ENCODE measurements at regions not wholly inside any gene's neighbourhood (a gene's known extent, or its start where the extent isn't known, plus 50 kb on each side); places are given as distances from the start of the nearest gene placed in this dataset.

DNA sequence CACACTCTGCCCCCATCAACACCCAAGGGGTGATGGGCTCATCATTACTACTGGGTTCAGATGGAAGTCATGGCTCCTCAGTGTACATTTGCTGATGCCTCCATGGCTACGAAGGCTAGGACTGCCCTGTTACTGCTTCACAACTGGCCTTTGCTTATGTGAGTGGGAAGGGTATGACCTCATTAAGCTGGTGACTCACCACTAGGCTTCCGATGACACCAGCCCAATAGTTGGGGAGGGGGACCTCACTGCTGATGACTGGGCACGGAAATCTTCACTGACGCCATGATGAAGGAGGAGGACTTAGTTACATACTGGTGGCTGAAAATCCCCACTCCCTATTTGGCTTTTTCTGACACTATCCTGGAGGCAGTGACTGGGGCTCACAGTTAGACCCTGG lies 263.2 kb downstream of the CMPK2 start:
- no peak overlapping the region for H3K9ac ChIP-seq
- no peaks in the 10 kb centered on the region for H4K20me1 ChIP-seq (ENCODE audit: insufficient read depth)
- WGBS (ENCODE audit: low lambda C conversion rate), result 46% methylated on average over 4 of the region's 4 CpGs
- no peaks in the 10 kb centered on the region for H3K36me3 ChIP-seq (replicated peaks in 1 of 2; ENCODE audit: control insufficient read depth in 1 of 2, insufficient read depth in 2 of 2, low read length in 1 of 2)
- H3K4me3 ChIP-seq (ENCODE audit: low read depth in 2 of 2, low read length in 1 of 2), result no peak overlapping the region
- no peak overlapping the region for H2AFZ ChIP-seq (ENCODE audit: low read depth)
- no peaks in the 10 kb centered on the region for H3K79me2 ChIP-seq (ENCODE audit: insufficient read depth)
- H3K27me3 ChIP-seq (ENCODE audit: insufficient read depth), result no peaks in the 10 kb centered on the region
- DNase-seq, result no peak
- H3K4me2 ChIP-seq, result no peak overlapping the region
- TF ChIP-seq, protein P1, sequence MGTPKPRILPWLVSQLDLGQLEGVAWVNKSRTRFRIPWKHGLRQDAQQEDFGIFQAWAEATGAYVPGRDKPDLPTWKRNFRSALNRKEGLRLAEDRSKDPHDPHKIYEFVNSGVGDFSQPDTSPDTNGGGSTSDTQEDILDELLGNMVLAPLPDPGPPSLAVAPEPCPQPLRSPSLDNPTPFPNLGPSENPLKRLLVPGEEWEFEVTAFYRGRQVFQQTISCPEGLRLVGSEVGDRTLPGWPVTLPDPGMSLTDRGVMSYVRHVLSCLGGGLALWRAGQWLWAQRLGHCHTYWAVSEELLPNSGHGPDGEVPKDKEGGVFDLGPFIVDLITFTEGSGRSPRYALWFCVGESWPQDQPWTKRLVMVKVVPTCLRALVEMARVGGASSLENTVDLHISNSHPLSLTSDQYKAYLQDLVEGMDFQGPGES (IDR thresholded peaks at IDR 0.05; ENCODE audit: low read depth, low read length), result no peak
- TF ChIP-seq ZBTB33 (IDR thresholded peaks at IDR 0.05; ENCODE audit: borderline replicate concordance, low read depth) (no peak), YY1 (IDR thresholded peaks at IDR 0.05; ENCODE audit: low read depth) (no peak), ELF1 (IDR thresholded peaks at IDR 0.05) (no peak), FOSL2 (IDR thresholded peaks at IDR 0.05; ENCODE audit: borderline replicate concordance, low read depth) (no peak)
- CTCF ChIA-PET, result no interaction called here
- no peaks in the 10 kb centered on the region for H3F3A ChIP-seq (replicated peaks; ENCODE audit: insufficient read depth)
- H3K9me2 ChIP-seq, result no peaks in the 10 kb centered on the region
- no peak overlapping the region for H3K27ac ChIP-seq (ENCODE audit: low read depth in 2 of 2, low read length in 1 of 2)
- POLR2A ChIA-PET, result no interaction called here
- peaks cover 11% of the 10 kb centered on the region; the same call in 1 of the 2 replicates for H3K9me3 ChIP-seq
- H3K4me1 ChIP-seq (ENCODE audit: control insufficient read depth in 1 of 2, insufficient read depth in 2 of 2, low read depth in 1 of 2, low read length in 1 of 2), result no peaks in the 10 kb centered on the region

GRCh38 chr2:6605836-6606505 lies 259.7 kb downstream of the CMPK2 start:
- Histone ChIP-seq H3K27me3 (ENCODE audit: insufficient read depth) (no peaks in the 10 kb centered on the region), H3F3A (replicated peaks; ENCODE audit: insufficient read depth) (no peaks in the 10 kb centered on the region), H3K4me2 (no peak overlapping the region), H3K79me2 (ENCODE audit: insufficient read depth) (no peaks in the 10 kb centered on the region), H3K9me3 (peaks cover 5% of the 10 kb centered on the region; the same call in 1 of the 2 replicates), H4K20me1 (ENCODE audit: insufficient read depth) (no peaks in the 10 kb centered on the region), H3K4me1 (ENCODE audit: control insufficient read depth in 1 of 2, insufficient read depth in 2 of 2, low read depth in 1 of 2, low read length in 1 of 2) (no peaks in the 10 kb centered on the region), H3K9me2 (no peaks in the 10 kb centered on the region), H3K9ac (no peak overlapping the region), H3K27ac (ENCODE audit: low read depth in 2 of 2, low read length in 1 of 2) (no peak overlapping the region), H2AFZ (ENCODE audit: low read depth) (no peak overlapping the region), H3K4me3 (ENCODE audit: low read depth in 2 of 2, low read length in 1 of 2) (no peak overlapping the region), H3K36me3 (replicated peaks in 1 of 2; ENCODE audit: control insufficient read depth in 1 of 2, insufficient read depth in 2 of 2, low read length in 1 of 2) (no peaks in the 10 kb centered on the region)
- DNase-seq, result no peak
- WGBS (ENCODE audit: low lambda C conversion rate), result 21% methylated on average over 7 of the region's 7 CpGs
- ChIA-PET POLR2A (no interaction called here), CTCF (interaction anchor here (0.6 to 1.5 kb wide), 4 partner anchors 17 to 1233 kb away, joined by 3 to 4 read pairs (median 3); no protein-coding TSS in a partner anchor)
- TF ChIP-seq RAD21 (IDR thresholded peaks at IDR 0.05; ENCODE audit: low read length) (no peak), ELF1 (IDR thresholded peaks at IDR 0.05) (no peak), TEAD4 (IDR thresholded peaks at IDR 0.05; ENCODE audit: borderline replicate concordance, insufficient read depth) (no peak), ZBTB33 (IDR thresholded peaks at IDR 0.05; ENCODE audit: borderline replicate concordance, low read depth) (no peak), SMC3 (IDR thresholded peaks at IDR 0.05; ENCODE audit: low read depth, low read length) (no peak), NRF1 (IDR thresholded peaks at IDR 0.05; ENCODE audit: low read depth, low read length) (no peak), TAF1 (IDR thresholded peaks at IDR 0.05; ENCODE audit: borderline replicate concordance, low read depth, low read length) (no peak), YY1 (IDR thresholded peaks at IDR 0.05; ENCODE audit: low read depth) (no peak), RFX5 (IDR thresholded peaks at IDR 0.05; ENCODE audit: low read length) (no peak), RCOR1 (IDR thresholded peaks at IDR 0.05; ENCODE audit: low read length) (no peak)
- TF ChIP-seq, protein P2, sequence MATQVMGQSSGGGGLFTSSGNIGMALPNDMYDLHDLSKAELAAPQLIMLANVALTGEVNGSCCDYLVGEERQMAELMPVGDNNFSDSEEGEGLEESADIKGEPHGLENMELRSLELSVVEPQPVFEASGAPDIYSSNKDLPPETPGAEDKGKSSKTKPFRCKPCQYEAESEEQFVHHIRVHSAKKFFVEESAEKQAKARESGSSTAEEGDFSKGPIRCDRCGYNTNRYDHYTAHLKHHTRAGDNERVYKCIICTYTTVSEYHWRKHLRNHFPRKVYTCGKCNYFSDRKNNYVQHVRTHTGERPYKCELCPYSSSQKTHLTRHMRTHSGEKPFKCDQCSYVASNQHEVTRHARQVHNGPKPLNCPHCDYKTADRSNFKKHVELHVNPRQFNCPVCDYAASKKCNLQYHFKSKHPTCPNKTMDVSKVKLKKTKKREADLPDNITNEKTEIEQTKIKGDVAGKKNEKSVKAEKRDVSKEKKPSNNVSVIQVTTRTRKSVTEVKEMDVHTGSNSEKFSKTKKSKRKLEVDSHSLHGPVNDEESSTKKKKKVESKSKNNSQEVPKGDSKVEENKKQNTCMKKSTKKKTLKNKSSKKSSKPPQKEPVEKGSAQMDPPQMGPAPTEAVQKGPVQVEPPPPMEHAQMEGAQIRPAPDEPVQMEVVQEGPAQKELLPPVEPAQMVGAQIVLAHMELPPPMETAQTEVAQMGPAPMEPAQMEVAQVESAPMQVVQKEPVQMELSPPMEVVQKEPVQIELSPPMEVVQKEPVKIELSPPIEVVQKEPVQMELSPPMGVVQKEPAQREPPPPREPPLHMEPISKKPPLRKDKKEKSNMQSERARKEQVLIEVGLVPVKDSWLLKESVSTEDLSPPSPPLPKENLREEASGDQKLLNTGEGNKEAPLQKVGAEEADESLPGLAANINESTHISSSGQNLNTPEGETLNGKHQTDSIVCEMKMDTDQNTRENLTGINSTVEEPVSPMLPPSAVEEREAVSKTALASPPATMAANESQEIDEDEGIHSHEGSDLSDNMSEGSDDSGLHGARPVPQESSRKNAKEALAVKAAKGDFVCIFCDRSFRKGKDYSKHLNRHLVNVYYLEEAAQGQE (IDR thresholded peaks at IDR 0.05; ENCODE audit: low read depth, low read length), result no peak
- TF ChIP-seq, protein P3, sequence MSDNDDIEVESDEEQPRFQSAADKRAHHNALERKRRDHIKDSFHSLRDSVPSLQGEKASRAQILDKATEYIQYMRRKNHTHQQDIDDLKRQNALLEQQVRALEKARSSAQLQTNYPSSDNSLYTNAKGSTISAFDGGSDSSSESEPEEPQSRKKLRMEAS (IDR thresholded peaks at IDR 0.05; ENCODE audit: low read depth), result no peak
- TF ChIP-seq, protein P4, sequence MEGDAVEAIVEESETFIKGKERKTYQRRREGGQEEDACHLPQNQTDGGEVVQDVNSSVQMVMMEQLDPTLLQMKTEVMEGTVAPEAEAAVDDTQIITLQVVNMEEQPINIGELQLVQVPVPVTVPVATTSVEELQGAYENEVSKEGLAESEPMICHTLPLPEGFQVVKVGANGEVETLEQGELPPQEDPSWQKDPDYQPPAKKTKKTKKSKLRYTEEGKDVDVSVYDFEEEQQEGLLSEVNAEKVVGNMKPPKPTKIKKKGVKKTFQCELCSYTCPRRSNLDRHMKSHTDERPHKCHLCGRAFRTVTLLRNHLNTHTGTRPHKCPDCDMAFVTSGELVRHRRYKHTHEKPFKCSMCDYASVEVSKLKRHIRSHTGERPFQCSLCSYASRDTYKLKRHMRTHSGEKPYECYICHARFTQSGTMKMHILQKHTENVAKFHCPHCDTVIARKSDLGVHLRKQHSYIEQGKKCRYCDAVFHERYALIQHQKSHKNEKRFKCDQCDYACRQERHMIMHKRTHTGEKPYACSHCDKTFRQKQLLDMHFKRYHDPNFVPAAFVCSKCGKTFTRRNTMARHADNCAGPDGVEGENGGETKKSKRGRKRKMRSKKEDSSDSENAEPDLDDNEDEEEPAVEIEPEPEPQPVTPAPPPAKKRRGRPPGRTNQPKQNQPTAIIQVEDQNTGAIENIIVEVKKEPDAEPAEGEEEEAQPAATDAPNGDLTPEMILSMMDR (IDR thresholded peaks at IDR 0.05), result no peak

Measured in SK-N-SH (cell line).